Upper lobe of right lung (tissue), 1 donor: ENCODE measurements at regions not wholly inside any gene's neighbourhood (a gene's known extent, or its start where the extent isn't known, plus 50 kb on each side); places are given as distances from the start of the nearest gene placed in this dataset.

Experiments
- ATAC-seq: fragments of 200-7000 bp; cut with Tn5 transposase; one replicate; pipeline ENCODE4 v1.9.1; 2020; ENCODE audit warnings: mild to moderate bottlenecking, moderate library complexity
- DNase-seq: peaks from one replicate; pipeline ENCODE4 v3.0.0-alpha.2; 2020
- H3K27ac ChIP-seq: fragments of 200-600 bp; one replicate; pipeline ENCODE4 v1.8.0; 2022
- H3K27me3 ChIP-seq: fragments of 200-600 bp; one replicate; pipeline ENCODE4 v1.8.0; 2022; ENCODE audit warnings: mild to moderate bottlenecking
- H3K36me3 ChIP-seq: fragments of 200-600 bp; one replicate; pipeline ENCODE4 v1.8.0; 2022
- H3K4me1 ChIP-seq: fragments of 200-600 bp; one replicate; pipeline ENCODE4 v1.8.0; 2022
- H3K4me3 ChIP-seq: fragments of 200-600 bp; one replicate; pipeline ENCODE4 v1.8.0; 2022; ENCODE audit warnings: mild to moderate bottlenecking
- H3K9me3 ChIP-seq: fragments of 200-600 bp; one replicate; pipeline ENCODE4 v1.8.0; 2022
- intact Hi-C: fragments of 100-400 bp; cut with DNase I; formaldehyde crosslinking; loops from one replicate; pipeline ENCODE4 v1.11.0; 2022
- TF ChIP-seq, protein P1 (sequence below): fragments of 200-600 bp; IDR thresholded peaks from one replicate; pipeline ENCODE4 v1.8.0; 2022; ENCODE audit warnings: antibody characterized with exemption
- donor health status: DM: no; HTN: yes; CAD: no; lungs with severe emphysema.

GRCh38 chr2:16323126-16323520 lies 342.5 kb downstream of the CYRIA start:
- ATAC-seq (no peak), DNase-seq (no peak)
- Histone ChIP-seq H3K27me3 (no peaks in the 10 kb centered on the region), H3K9me3 (no peaks in the 10 kb centered on the region), H3K36me3 (no peaks in the 10 kb centered on the region), H3K4me1 (no peaks in the 10 kb centered on the region), H3K4me3 (no peak overlapping the region), H3K27ac (no peak overlapping the region)
- TF ChIP-seq, protein P1, sequence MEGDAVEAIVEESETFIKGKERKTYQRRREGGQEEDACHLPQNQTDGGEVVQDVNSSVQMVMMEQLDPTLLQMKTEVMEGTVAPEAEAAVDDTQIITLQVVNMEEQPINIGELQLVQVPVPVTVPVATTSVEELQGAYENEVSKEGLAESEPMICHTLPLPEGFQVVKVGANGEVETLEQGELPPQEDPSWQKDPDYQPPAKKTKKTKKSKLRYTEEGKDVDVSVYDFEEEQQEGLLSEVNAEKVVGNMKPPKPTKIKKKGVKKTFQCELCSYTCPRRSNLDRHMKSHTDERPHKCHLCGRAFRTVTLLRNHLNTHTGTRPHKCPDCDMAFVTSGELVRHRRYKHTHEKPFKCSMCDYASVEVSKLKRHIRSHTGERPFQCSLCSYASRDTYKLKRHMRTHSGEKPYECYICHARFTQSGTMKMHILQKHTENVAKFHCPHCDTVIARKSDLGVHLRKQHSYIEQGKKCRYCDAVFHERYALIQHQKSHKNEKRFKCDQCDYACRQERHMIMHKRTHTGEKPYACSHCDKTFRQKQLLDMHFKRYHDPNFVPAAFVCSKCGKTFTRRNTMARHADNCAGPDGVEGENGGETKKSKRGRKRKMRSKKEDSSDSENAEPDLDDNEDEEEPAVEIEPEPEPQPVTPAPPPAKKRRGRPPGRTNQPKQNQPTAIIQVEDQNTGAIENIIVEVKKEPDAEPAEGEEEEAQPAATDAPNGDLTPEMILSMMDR, result no peak
- intact Hi-C loops, result no loop called here

DNA sequence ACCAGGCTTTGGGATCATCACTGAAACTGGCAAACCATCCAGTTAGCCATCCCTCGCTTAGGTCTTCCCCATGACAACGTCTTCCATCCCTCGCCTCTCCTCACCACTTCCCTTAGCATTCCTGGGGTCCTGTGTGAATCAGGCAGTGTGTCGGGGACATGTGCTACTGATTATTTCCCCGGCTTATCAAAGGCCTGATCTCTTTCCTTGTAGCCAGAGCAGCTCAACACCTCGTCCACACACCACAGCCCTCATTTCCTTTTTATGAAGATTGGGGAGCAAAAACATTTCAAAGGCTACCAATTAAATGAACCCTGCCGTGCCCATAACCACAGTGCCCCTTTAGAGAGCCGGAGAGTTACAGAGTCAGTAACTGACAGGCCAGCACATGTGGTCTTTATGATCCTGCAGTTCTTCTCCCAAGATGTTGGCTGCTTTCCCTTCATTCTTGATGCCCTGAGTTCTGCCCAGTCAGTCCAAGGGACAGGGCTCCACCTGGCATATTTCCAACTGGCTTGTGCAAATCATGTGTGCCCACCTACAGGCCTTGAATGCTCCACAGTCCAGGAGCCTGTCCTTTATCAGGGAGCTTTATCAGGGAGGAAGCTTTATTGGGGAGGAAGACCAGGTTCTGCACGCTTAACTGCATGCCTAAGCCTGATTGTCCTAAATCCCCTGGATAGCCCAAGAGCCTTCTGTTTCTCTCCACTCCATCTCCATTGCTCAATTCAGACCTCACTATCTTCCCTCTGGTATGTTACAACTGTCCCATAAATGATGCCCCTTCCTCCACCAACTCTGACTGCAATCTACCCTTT lies 343.1 kb downstream of the CYRIA start:
- Histone ChIP-seq H3K9me3 (no peaks in the 10 kb centered on the region), H3K4me1 (no peaks in the 10 kb centered on the region), H3K4me3 (no peak overlapping the region), H3K27me3 (no peaks in the 10 kb centered on the region), H3K27ac (no peak overlapping the region), H3K36me3 (no peaks in the 10 kb centered on the region)
- intact Hi-C loops, result no loop called here
- DNase-seq (no peak), ATAC-seq (no peak)
- TF ChIP-seq, protein P1, result no peak

DNA sequence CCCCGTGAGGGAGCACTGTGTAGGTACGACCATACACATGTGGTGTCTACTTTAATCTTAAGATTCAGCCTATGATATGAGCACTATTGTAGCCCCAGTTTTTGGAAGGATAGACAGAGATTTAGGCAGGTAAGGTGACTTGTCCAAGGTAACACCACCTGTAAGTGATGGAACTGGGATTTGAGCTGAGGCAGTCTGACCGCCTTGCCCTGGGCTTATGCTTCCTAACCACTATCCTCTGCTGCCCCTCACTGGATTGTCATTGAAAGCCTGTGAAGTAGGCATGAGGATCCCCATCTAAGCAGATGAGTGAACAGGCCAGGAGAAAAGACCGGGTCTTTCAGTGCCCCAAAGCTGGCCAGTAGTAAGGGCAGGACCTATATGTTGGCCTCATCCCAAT lies 343.8 kb downstream of the CYRIA start:
- TF ChIP-seq, protein P1, result no peak
- H3K36me3 ChIP-seq, result no peaks in the 10 kb centered on the region
- no peaks in the 10 kb centered on the region for H3K9me3 ChIP-seq
- no peaks in the 10 kb centered on the region for H3K4me1 ChIP-seq
- no peaks in the 10 kb centered on the region for H3K27me3 ChIP-seq
- no peak overlapping the region for H3K4me3 ChIP-seq
- intact Hi-C loops, result no loop called here
- ATAC-seq (no peak), DNase-seq (no peak)
- H3K27ac ChIP-seq, result no peak overlapping the region

GRCh38 chr2:16321256-16321655 lies 344.4 kb downstream of the CYRIA start:
- intact Hi-C loops, result no loop called here
- H3K27ac ChIP-seq, result no peak overlapping the region
- H3K4me1 ChIP-seq, result no peaks in the 10 kb centered on the region
- H3K9me3 ChIP-seq, result no peaks in the 10 kb centered on the region
- no peak overlapping the region for H3K4me3 ChIP-seq
- no peaks in the 10 kb centered on the region for H3K27me3 ChIP-seq
- ATAC-seq, result no peak
- TF ChIP-seq, protein P1, result no peak
- H3K36me3 ChIP-seq, result no peaks in the 10 kb centered on the region
- no peak for DNase-seq

DNA sequence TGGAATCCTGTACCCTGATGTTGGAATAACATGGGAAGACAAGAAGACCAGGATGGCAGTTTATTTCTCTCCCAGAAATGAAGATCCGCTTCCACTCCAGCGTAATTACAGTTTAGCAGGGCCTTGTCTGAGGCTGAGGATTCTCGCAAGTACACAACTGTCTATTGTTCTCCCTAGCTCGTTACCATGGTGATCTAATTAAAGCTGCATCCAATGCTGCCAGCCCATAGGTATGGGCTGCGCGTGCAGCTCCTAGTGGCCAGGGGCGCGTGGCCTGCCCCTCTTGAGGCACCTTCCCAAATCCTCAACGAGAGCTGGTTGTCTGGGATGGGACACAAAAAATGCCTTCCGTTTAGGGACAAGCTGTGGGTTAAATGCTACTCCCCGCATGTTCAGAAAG lies 344.9 kb downstream of the CYRIA start:
- H3K4me3 ChIP-seq, result no peak overlapping the region
- intact Hi-C loops, result no loop called here
- no peaks in the 10 kb centered on the region for H3K4me1 ChIP-seq
- H3K36me3 ChIP-seq, result no peaks in the 10 kb centered on the region
- DNase-seq (no peak), ATAC-seq (no peak)
- TF ChIP-seq, protein P1, result no peak
- no peak overlapping the region for H3K27ac ChIP-seq
- H3K27me3 ChIP-seq, result no peaks in the 10 kb centered on the region
- H3K9me3 ChIP-seq, result no peaks in the 10 kb centered on the region
